ENCODE measurements at regions not wholly inside any gene's neighbourhood (a gene's known extent, or its start where the extent isn't known, plus 50 kb on each side); places are given as distances from the start of the nearest gene placed in this dataset.
"Not testable (repeated sequence)": the region's sequence is repeated elsewhere in the genome, so short reads cannot be mapped to it uniquely, and the experiment has no call there.

- Histone ChIP-seq H3K4me3 (ENCODE audit: low read length) (no peak overlapping the region), H3K9me2 (replicated peaks; ENCODE audit: insufficient read depth, low read length) (no peaks in the 10 kb centered on the region), H3K27me3 (ENCODE audit: low read length) (no peaks in the 10 kb centered on the region), H2AFZ (ENCODE audit: low read length) (no peak overlapping the region), H3K9me3 (ENCODE audit: low read length) (no peaks in the 10 kb centered on the region), H3K79me2 (ENCODE audit: low read length) (no peaks in the 10 kb centered on the region), H3K4me1 (ENCODE audit: low read length) (no peaks in the 10 kb centered on the region), H3K4me2 (ENCODE audit: low read depth, low read length, poor library complexity, severe bottlenecking) (no peak overlapping the region), H3K36me3 (ENCODE audit: insufficient read depth, low read length) (no peaks in the 10 kb centered on the region), H3K27ac (ENCODE audit: low read length) (no peak overlapping the region), H4K20me1 (ENCODE audit: insufficient read depth, low read depth, low read length) (no peaks in the 10 kb centered on the region), H3K9ac (ENCODE audit: low read length) (no peak overlapping the region)
- DNase-seq, result no peak
These were observed 71.6 kb upstream of the SOX13 start for GRCh38 chr1:204001166-204001901.

- Histone ChIP-seq H3K4me2 (ENCODE audit: low read depth, low read length, poor library complexity, severe bottlenecking) (no peak overlapping the region), H3K27me3 (ENCODE audit: low read length) (no peaks in the 10 kb centered on the region), H3K36me3 (ENCODE audit: insufficient read depth, low read length) (no peaks in the 10 kb centered on the region), H3K4me3 (ENCODE audit: low read length) (no peak overlapping the region), H3K9me2 (replicated peaks; ENCODE audit: insufficient read depth, low read length) (no peaks in the 10 kb centered on the region), H3K9ac (ENCODE audit: low read length) (no peak overlapping the region), H3K27ac (ENCODE audit: low read length) (no peak overlapping the region), H3K79me2 (ENCODE audit: low read length) (no peaks in the 10 kb centered on the region), H3K9me3 (ENCODE audit: low read length) (no peaks in the 10 kb centered on the region), H4K20me1 (ENCODE audit: insufficient read depth, low read depth, low read length) (no peaks in the 10 kb centered on the region), H3K4me1 (ENCODE audit: low read length) (no peaks in the 10 kb centered on the region), H2AFZ (ENCODE audit: low read length) (no peak overlapping the region)
- DNase-seq, result no peak
These were observed 70.3 kb upstream of the SOX13 start for GRCh38 chr1:204002614-204003013.

GRCh38 chr1:204003536-204003935, 69.4 kb upstream of the SOX13 start:
- H3K9ac ChIP-seq (ENCODE audit: low read length), result no peak overlapping the region
- H4K20me1 ChIP-seq (ENCODE audit: insufficient read depth, low read depth, low read length), result no peaks in the 10 kb centered on the region
- H3K27me3 ChIP-seq (ENCODE audit: low read length), result no peaks in the 10 kb centered on the region
- H3K4me3 ChIP-seq (ENCODE audit: low read length), result no peak overlapping the region
- H3K27ac ChIP-seq (ENCODE audit: low read length), result no peak overlapping the region
- no peaks in the 10 kb centered on the region for H3K79me2 ChIP-seq (ENCODE audit: low read length)
- H3K4me1 ChIP-seq (ENCODE audit: low read length), result no peaks in the 10 kb centered on the region
- H3K9me3 ChIP-seq (ENCODE audit: low read length), result no peaks in the 10 kb centered on the region
- H3K9me2 ChIP-seq (replicated peaks; ENCODE audit: insufficient read depth, low read length), result no peaks in the 10 kb centered on the region
- no peak for DNase-seq
- no peak overlapping the region for H2AFZ ChIP-seq (ENCODE audit: low read length)
- H3K36me3 ChIP-seq (ENCODE audit: insufficient read depth, low read length), result no peaks in the 10 kb centered on the region
- H3K4me2 ChIP-seq (ENCODE audit: low read depth, low read length, poor library complexity, severe bottlenecking), result no peak overlapping the region

- Histone ChIP-seq H3K4me1 (ENCODE audit: low read length) (no peaks in the 10 kb centered on the region), H4K20me1 (ENCODE audit: insufficient read depth, low read depth, low read length) (no peaks in the 10 kb centered on the region), H3K27ac (ENCODE audit: low read length) (no peak overlapping the region), H3K9me2 (replicated peaks; ENCODE audit: insufficient read depth, low read length) (no peaks in the 10 kb centered on the region), H3K4me2 (ENCODE audit: low read depth, low read length, poor library complexity, severe bottlenecking) (no peak overlapping the region), H3K79me2 (ENCODE audit: low read length) (no peaks in the 10 kb centered on the region), H3K9me3 (ENCODE audit: low read length) (no peaks in the 10 kb centered on the region), H3K4me3 (ENCODE audit: low read length) (no peak overlapping the region), H3K27me3 (ENCODE audit: low read length) (no peaks in the 10 kb centered on the region), H2AFZ (ENCODE audit: low read length) (no peak overlapping the region), H3K36me3 (ENCODE audit: insufficient read depth, low read length) (no peaks in the 10 kb centered on the region), H3K9ac (ENCODE audit: low read length) (no peak overlapping the region)
- DNase-seq, result no peak
These were observed 61.5 kb upstream of the SOX13 start for GRCh38 chr1:204011426-204011825.

- Histone ChIP-seq H3K9me2 (replicated peaks; ENCODE audit: insufficient read depth, low read length) (no peaks in the 10 kb centered on the region), H3K79me2 (ENCODE audit: low read length) (no peaks in the 10 kb centered on the region), H3K27ac (ENCODE audit: low read length) (no peak overlapping the region), H3K4me3 (ENCODE audit: low read length) (no peak overlapping the region), H3K9me3 (ENCODE audit: low read length) (no peaks in the 10 kb centered on the region), H3K27me3 (ENCODE audit: low read length) (no peaks in the 10 kb centered on the region), H2AFZ (ENCODE audit: low read length) (no peak overlapping the region), H3K4me2 (ENCODE audit: low read depth, low read length, poor library complexity, severe bottlenecking) (no peak overlapping the region), H3K9ac (ENCODE audit: low read length) (no peak overlapping the region), H3K36me3 (ENCODE audit: insufficient read depth, low read length) (no peaks in the 10 kb centered on the region), H4K20me1 (ENCODE audit: insufficient read depth, low read depth, low read length) (no peaks in the 10 kb centered on the region), H3K4me1 (ENCODE audit: low read length) (no peaks in the 10 kb centered on the region)
- no peak for DNase-seq
These were observed 59.9 kb upstream of the SOX13 start for GRCh38 chr1:204013052-204013451.

- Histone ChIP-seq H3K27ac (ENCODE audit: low read length) (no peak overlapping the region), H3K4me1 (ENCODE audit: low read length) (no peaks in the 10 kb centered on the region), H3K4me3 (ENCODE audit: low read length) (no peak overlapping the region), H3K79me2 (ENCODE audit: low read length) (no peaks in the 10 kb centered on the region), H4K20me1 (ENCODE audit: insufficient read depth, low read depth, low read length) (no peaks in the 10 kb centered on the region), H3K9me2 (replicated peaks; ENCODE audit: insufficient read depth, low read length) (no peaks in the 10 kb centered on the region), H3K9me3 (ENCODE audit: low read length) (no peaks in the 10 kb centered on the region), H3K4me2 (ENCODE audit: low read depth, low read length, poor library complexity, severe bottlenecking) (no peak overlapping the region), H3K36me3 (ENCODE audit: insufficient read depth, low read length) (no peaks in the 10 kb centered on the region), H2AFZ (ENCODE audit: low read length) (no peak overlapping the region), H3K27me3 (ENCODE audit: low read length) (no peaks in the 10 kb centered on the region), H3K9ac (ENCODE audit: low read length) (no peak overlapping the region)
- DNase-seq, result no peak
These were observed 58.6 kb upstream of the SOX13 start for GRCh38 chr1:204014336-204014735.

- not testable (repeated sequence) for H3K79me2 ChIP-seq (ENCODE audit: low read length); H3K36me3 ChIP-seq (ENCODE audit: insufficient read depth, low read length); H3K9me2 ChIP-seq (replicated peaks; ENCODE audit: insufficient read depth, low read length); H3K27ac ChIP-seq (ENCODE audit: low read length); DNase-seq; H4K20me1 ChIP-seq (ENCODE audit: insufficient read depth, low read depth, low read length); H3K4me1 ChIP-seq (ENCODE audit: low read length); H3K4me3 ChIP-seq (ENCODE audit: low read length); H3K9ac ChIP-seq (ENCODE audit: low read length); H3K9me3 ChIP-seq (ENCODE audit: low read length); H2AFZ ChIP-seq (ENCODE audit: low read length); H3K27me3 ChIP-seq (ENCODE audit: low read length); H3K4me2 ChIP-seq (ENCODE audit: low read depth, low read length, poor library complexity, severe bottlenecking)
These were observed 58.0 kb upstream of the SOX13 start for GRCh38 chr1:204014961-204015360.

DNA sequence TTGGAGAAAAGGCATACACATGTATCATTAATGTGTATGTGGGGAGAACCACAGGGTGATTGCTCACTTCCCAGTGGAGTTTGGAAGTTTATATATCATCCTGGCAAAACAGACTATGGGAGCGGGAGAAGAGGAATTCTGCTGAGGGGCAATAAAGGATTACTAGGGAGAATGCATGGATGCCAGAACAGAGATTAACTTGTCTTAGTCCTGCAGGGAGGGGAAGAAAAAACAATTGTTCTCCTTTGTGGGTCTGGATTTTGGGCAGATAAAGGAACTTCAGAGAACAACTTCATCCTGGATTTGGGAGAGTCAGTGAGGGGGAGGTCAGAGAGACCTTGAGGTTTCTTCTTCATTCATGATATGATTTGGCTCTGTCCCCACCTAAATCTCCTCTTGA, 55.9 kb upstream of the SOX13 start:
- no peak overlapping the region for H3K4me2 ChIP-seq (ENCODE audit: low read depth, low read length, poor library complexity, severe bottlenecking)

More for the DNA sequence above, 55.9 kb upstream of the SOX13 start:
- no peak overlapping the region for H3K4me3 ChIP-seq (ENCODE audit: low read length)
- DNase-seq, result no peak
- H2AFZ ChIP-seq (ENCODE audit: low read length), result no peak overlapping the region
- H3K4me1 ChIP-seq (ENCODE audit: low read length), result no peaks in the 10 kb centered on the region
- H3K9me3 ChIP-seq (ENCODE audit: low read length), result no peaks in the 10 kb centered on the region
- no peak overlapping the region for H3K9ac ChIP-seq (ENCODE audit: low read length)
- no peaks in the 10 kb centered on the region for H3K36me3 ChIP-seq (ENCODE audit: insufficient read depth, low read length)
- H3K27me3 ChIP-seq (ENCODE audit: low read length), result no peaks in the 10 kb centered on the region
- H3K27ac ChIP-seq (ENCODE audit: low read length), result no peak overlapping the region
- H4K20me1 ChIP-seq (ENCODE audit: insufficient read depth, low read depth, low read length), result no peaks in the 10 kb centered on the region
- H3K9me2 ChIP-seq (replicated peaks; ENCODE audit: insufficient read depth, low read length), result no peaks in the 10 kb centered on the region
- no peaks in the 10 kb centered on the region for H3K79me2 ChIP-seq (ENCODE audit: low read length)
